IPS-18a (cell line): ENCODE measurements at regions not wholly inside any gene's neighbourhood (a gene's known extent, or its start where the extent isn't known, plus 50 kb on each side); places are given as distances from the start of the nearest gene placed in this dataset.

ENCODE experiments used
- H3K27ac ChIP-seq: one replicate; pipeline ENCODE4 v1.5.1; 2013; ENCODE audit warnings: low read length
- H3K27me3 ChIP-seq: one replicate; pipeline ENCODE4 v1.6.1; 2013; ENCODE audit warnings: mild to moderate bottlenecking, low read length; ENCODE audit not compliant: control insufficient read depth, insufficient read depth
- H3K36me3 ChIP-seq: one replicate; pipeline ENCODE4 v1.6.1; 2013; ENCODE audit warnings: low read depth, low read length; ENCODE audit not compliant: control insufficient read depth
- H3K4me1 ChIP-seq: one replicate; pipeline ENCODE4 v1.6.1; 2013; ENCODE audit warnings: low read depth, low read length; ENCODE audit not compliant: control insufficient read depth
- H3K4me3 ChIP-seq: one replicate; pipeline ENCODE4 v1.5.1; 2013; ENCODE audit warnings: low read length
- H3K9ac ChIP-seq: one replicate; pipeline ENCODE4 v1.6.1; 2013; ENCODE audit warnings: mild to moderate bottlenecking, low read length, moderate library complexity
- H3K9me3 ChIP-seq: one replicate; pipeline ENCODE4 v1.6.1; 2013; ENCODE audit warnings: low read depth, low read length; ENCODE audit not compliant: control insufficient read depth

DNA sequence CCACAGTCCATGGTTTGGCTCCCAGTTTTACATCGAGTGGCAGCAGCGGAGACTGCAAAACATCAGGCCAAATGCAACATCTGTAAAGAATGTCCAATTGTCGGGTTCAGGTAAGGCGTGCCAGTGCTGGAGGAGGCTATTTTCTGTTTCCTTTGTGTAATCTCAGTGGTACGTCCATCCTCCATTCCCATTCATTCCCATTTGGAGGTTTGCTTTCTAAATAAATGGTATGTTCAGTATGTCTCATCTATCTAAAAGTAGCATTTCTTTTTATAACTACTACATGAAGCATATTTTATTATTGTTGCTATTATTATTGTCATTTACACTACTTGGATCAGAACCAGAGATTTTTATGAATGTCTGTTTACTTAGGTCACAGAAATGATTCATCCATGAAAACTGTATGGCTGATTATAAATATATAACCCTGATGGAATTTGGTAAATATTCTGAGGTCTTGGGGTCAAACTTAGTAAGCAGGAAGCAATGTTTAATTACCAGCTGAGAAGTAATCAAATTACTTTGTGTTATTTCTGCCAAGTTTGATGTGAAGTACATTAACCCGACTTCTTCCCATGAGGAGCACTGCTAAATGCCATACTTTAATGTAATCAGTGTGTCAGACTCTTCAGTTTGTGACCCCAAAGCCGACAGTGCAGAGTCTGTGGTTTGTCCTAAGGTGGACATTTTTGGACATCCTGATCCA is 512.9 kb downstream of the UTRN start:
- H3K9ac ChIP-seq: no peak overlapping the region

GRCh38 chr6:144804246-144804790 is 519.2 kb downstream of the UTRN start:
- H3K4me1 ChIP-seq: no peaks in the 10 kb centered on the region
- H3K27me3 ChIP-seq: no peaks in the 10 kb centered on the region
- no peak overlapping the region for H3K27ac ChIP-seq
- H3K9ac ChIP-seq: no peak overlapping the region
- H3K36me3 ChIP-seq: no peaks in the 10 kb centered on the region
- no peak overlapping the region for H3K4me3 ChIP-seq
- no peaks in the 10 kb centered on the region for H3K9me3 ChIP-seq

More for the DNA sequence above, 512.9 kb downstream of the UTRN start:
- Histone ChIP-seq H3K36me3 (peaks cover 5% of the 10 kb centered on the region), H3K27ac (no peak overlapping the region), H3K27me3 (no peaks in the 10 kb centered on the region), H3K4me1 (no peaks in the 10 kb centered on the region), H3K4me3 (no peak overlapping the region), H3K9me3 (no peaks in the 10 kb centered on the region)

DNA sequence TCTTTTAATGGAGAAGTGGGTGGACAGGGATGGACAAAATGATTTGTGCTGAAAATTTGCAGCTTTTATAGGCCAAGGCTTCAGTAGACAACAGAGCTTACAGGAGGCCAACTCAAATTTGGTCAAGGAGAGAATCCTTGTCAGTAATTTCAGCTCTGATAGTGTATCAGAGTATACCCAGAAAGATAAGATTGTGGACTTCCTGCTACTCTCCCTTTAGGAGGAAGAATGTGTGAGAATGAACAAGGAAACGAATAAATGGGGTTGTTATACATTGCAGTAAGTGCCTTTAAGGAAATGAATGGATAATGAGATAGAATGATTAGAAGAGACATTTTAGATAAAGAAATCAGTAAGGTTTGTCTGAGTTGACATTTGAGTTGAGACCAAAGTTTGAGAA is 519.9 kb downstream of the UTRN start:
- no peaks in the 10 kb centered on the region for H3K27me3 ChIP-seq
- H3K9ac ChIP-seq: no peak overlapping the region
- no peaks in the 10 kb centered on the region for H3K4me1 ChIP-seq
- H3K27ac ChIP-seq: no peak overlapping the region
- H3K9me3 ChIP-seq: no peaks in the 10 kb centered on the region
- H3K36me3 ChIP-seq: no peaks in the 10 kb centered on the region
- no peak overlapping the region for H3K4me3 ChIP-seq

DNA sequence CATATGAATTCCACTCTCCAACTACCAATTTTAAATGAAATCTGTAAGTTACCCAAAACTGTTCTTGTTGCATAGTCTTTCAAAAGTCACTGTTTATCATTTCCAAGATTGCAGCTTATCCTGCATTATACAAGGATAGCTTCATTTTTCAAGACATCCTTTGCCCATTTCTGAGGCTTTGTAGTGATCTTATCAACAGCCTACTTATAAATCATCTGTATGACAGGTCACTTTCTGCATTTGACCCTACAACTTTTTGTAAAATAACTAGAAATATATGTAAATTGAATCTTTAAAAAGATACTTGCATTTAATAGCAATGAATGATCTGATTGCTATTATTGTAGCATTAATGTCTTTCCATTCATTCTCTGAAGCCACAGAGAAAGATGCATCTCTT is 521.1 kb downstream of the UTRN start:
- H3K9ac ChIP-seq: no peak overlapping the region
- H3K9me3 ChIP-seq: no peaks in the 10 kb centered on the region
- H3K4me3 ChIP-seq: no peak overlapping the region
- H3K27me3 ChIP-seq: no peaks in the 10 kb centered on the region
- H3K36me3 ChIP-seq: no peaks in the 10 kb centered on the region
- no peak overlapping the region for H3K27ac ChIP-seq
- H3K4me1 ChIP-seq: no peaks in the 10 kb centered on the region

GRCh38 chr6:144809120-144809519 is 524.0 kb downstream of the UTRN start:
- H3K36me3 ChIP-seq: no peaks in the 10 kb centered on the region
- no peak overlapping the region for H3K27ac ChIP-seq
- peaks cover 8% of the 10 kb centered on the region for H3K4me1 ChIP-seq
- no peak overlapping the region for H3K9ac ChIP-seq
- no peak overlapping the region for H3K4me3 ChIP-seq
- no peaks in the 10 kb centered on the region for H3K9me3 ChIP-seq
- no peaks in the 10 kb centered on the region for H3K27me3 ChIP-seq

GRCh38 chr6:144809969-144810368 is 524.8 kb downstream of the UTRN start:
- H3K36me3 ChIP-seq: no peaks in the 10 kb centered on the region

GRCh38 chr6:144811140-144811539 is 526.0 kb downstream of the UTRN start:
- Histone ChIP-seq H3K9me3 (no peaks in the 10 kb centered on the region), H3K27ac (no peak overlapping the region), H3K4me1 (peaks cover 8% of the 10 kb centered on the region), H3K9ac (no peak overlapping the region), H3K36me3 (no peaks in the 10 kb centered on the region), H3K4me3 (no peak overlapping the region), H3K27me3 (no peaks in the 10 kb centered on the region)

More at GRCh38 chr6:144809969-144810368, 524.8 kb downstream of the UTRN start:
- H3K27me3 ChIP-seq: no peaks in the 10 kb centered on the region
- H3K27ac ChIP-seq: no peak overlapping the region
- peaks cover 8% of the 10 kb centered on the region for H3K4me1 ChIP-seq
- no peak overlapping the region for H3K4me3 ChIP-seq
- H3K9me3 ChIP-seq: no peaks in the 10 kb centered on the region
- H3K9ac ChIP-seq: no peak overlapping the region

GRCh38 chr6:144816936-144817335 is 531.8 kb downstream of the UTRN start:
- H3K9ac ChIP-seq: no peak overlapping the region
- peaks cover 7% of the 10 kb centered on the region for H3K4me1 ChIP-seq
- H3K27ac ChIP-seq: no peak overlapping the region
- no peaks in the 10 kb centered on the region for H3K9me3 ChIP-seq
- H3K36me3 ChIP-seq: no peaks in the 10 kb centered on the region
- H3K4me3 ChIP-seq: no peak overlapping the region
- no peaks in the 10 kb centered on the region for H3K27me3 ChIP-seq

GRCh38 chr6:144820270-144820669 is 535.1 kb downstream of the UTRN start:
- Histone ChIP-seq H3K36me3 (no peaks in the 10 kb centered on the region), H3K4me1 (peaks cover 12% of the 10 kb centered on the region), H3K4me3 (no peak overlapping the region), H3K27ac (no peak overlapping the region), H3K9ac (no peak overlapping the region), H3K9me3 (no peaks in the 10 kb centered on the region), H3K27me3 (no peaks in the 10 kb centered on the region)

DNA sequence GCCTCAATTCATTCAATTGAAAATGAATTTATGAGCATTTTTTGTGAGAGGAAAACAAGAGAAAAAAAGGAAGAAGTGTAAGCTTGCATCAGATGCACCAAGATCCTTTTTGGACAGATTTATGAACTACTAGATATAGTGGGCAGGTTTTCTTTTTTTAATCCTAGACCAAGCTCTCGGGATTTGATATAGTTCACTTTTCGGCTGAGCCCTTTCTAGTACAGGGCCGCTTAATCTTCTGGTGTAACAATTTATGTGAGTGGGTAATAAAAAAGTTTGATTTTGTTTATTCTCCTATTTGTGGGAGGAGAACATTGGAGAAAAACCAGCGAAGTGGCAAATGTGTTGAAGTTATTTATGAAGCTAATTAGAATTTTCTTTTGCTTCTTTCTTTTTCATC is 538.0 kb downstream of the UTRN start:
- Histone ChIP-seq H3K9me3 (no peaks in the 10 kb centered on the region), H3K27ac (no peak overlapping the region), H3K27me3 (no peaks in the 10 kb centered on the region), H3K4me3 (no peak overlapping the region), H3K36me3 (no peaks in the 10 kb centered on the region), H3K9ac (no peak overlapping the region), H3K4me1 (peaks cover 12% of the 10 kb centered on the region)

GRCh38 chr6:144824018-144824417 is 538.9 kb downstream of the UTRN start:
- H3K4me1 ChIP-seq: peaks cover 9% of the 10 kb centered on the region
- no peak overlapping the region for H3K4me3 ChIP-seq
- no peak overlapping the region for H3K27ac ChIP-seq
- no peaks in the 10 kb centered on the region for H3K27me3 ChIP-seq
- H3K36me3 ChIP-seq: no peaks in the 10 kb centered on the region
- no peaks in the 10 kb centered on the region for H3K9me3 ChIP-seq
- H3K9ac ChIP-seq: no peak overlapping the region

- peaks cover 14% of the 10 kb centered on the region for H3K36me3 ChIP-seq
- no peak overlapping the region for H3K9ac ChIP-seq
- no peaks in the 10 kb centered on the region for H3K27me3 ChIP-seq
- no peak overlapping the region for H3K27ac ChIP-seq
- H3K9me3 ChIP-seq: no peaks in the 10 kb centered on the region
- no peaks in the 10 kb centered on the region for H3K4me1 ChIP-seq
- no peak overlapping the region for H3K4me3 ChIP-seq
These were observed 549.4 kb downstream of the UTRN start for GRCh38 chr6:144834426-144835038.
